ENCODE measurements at regions not wholly inside any gene's neighbourhood (a gene's known extent, or its start where the extent isn't known, plus 50 kb on each side); places are given as distances from the start of the nearest gene placed in this dataset.

DNA sequence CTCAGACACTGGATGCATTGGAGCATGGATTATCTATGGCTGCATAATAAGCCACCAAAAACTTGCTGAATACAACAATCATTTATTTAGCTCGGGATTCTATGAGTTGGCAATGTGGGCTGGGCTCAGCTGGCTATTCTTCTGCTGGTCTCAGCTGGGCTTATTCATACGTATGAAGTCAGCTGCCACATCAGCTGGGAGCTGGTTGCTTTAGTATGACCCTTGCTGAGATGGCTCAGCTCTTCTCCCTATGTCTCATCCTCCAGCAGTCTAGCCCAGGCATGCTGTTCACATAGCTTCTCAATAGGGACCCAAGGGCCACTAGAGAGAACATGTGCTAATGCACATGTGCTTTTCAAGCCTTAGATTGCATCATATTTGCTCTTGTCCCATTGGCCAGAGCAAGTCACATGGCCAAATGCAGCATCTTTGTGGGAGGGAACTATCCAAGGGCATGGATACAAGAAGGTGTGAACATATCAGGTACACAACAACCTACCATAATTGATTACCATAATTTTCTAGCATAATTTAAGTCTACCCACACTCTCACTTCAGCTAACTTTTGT, 444.6 kb downstream of the KIF16B start:
- TF ChIP-seq, protein P1, sequence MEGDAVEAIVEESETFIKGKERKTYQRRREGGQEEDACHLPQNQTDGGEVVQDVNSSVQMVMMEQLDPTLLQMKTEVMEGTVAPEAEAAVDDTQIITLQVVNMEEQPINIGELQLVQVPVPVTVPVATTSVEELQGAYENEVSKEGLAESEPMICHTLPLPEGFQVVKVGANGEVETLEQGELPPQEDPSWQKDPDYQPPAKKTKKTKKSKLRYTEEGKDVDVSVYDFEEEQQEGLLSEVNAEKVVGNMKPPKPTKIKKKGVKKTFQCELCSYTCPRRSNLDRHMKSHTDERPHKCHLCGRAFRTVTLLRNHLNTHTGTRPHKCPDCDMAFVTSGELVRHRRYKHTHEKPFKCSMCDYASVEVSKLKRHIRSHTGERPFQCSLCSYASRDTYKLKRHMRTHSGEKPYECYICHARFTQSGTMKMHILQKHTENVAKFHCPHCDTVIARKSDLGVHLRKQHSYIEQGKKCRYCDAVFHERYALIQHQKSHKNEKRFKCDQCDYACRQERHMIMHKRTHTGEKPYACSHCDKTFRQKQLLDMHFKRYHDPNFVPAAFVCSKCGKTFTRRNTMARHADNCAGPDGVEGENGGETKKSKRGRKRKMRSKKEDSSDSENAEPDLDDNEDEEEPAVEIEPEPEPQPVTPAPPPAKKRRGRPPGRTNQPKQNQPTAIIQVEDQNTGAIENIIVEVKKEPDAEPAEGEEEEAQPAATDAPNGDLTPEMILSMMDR (conservative IDR thresholded peaks at IDR 0.05): no peak
- no peak for TF ChIP-seq EZH2 (IDR thresholded peaks at IDR 0.05; ENCODE audit: low read depth)
